CD14-positive monocyte (primary cell): ENCODE measurements at regions not wholly inside any gene's neighbourhood (a gene's known extent, or its start where the extent isn't known, plus 50 kb on each side); places are given as distances from the start of the nearest gene placed in this dataset.
A peak's percentile ranks its signal among the peaks of the same experiment; 100 is the strongest.

Source experiments
- DNase-seq, 3 donors: peaks; one replicate each; pipeline ENCODE4 v3.0.0-alpha.2; 2011 to 2022
- H2AFZ ChIP-seq: 2 replicates; pipeline ENCODE4 v1.6.0; 2012; ENCODE audit warnings: mild to moderate bottlenecking, low read depth, low read length, inconsistent platforms; ENCODE audit not compliant: insufficient read depth, poor library complexity, severe bottlenecking
- H3K27ac ChIP-seq, 2 donors: 1 replicate in 1 of 2; 2 replicates in 1 of 2; pipeline ENCODE4 v1.5.1; 2012 to 2013; ENCODE audit warnings: low read length in 2 of 2, control low read depth in 1 of 2, inconsistent platforms in 1 of 2, low read depth in 1 of 2, mild to moderate bottlenecking in 1 of 2
- H3K27me3 ChIP-seq, 2 donors: one replicate each; pipeline versions ENCODE4 v1.6.0 to v1.6.1; 2011 to 2013; ENCODE audit warnings: low read length in 2 of 2; ENCODE audit not compliant: control insufficient read depth in 2 of 2, insufficient read depth in 2 of 2
- H3K36me3 ChIP-seq, 2 donors: replicated peaks in 1 of 2; 1 replicate in 1 of 2; 2 replicates in 1 of 2; pipeline versions ENCODE4 v1.5.1 to v1.6.1; 2012 to 2013; ENCODE audit warnings: low read length in 2 of 2, control low read depth in 1 of 2, inconsistent platforms in 1 of 2, mild to moderate bottlenecking in 1 of 2; ENCODE audit not compliant: insufficient read depth in 2 of 2, control insufficient read depth in 1 of 2
- H3K4me1 ChIP-seq, 2 donors: 1 replicate in 1 of 2; 2 replicates in 1 of 2; pipeline versions ENCODE4 v1.5.1 to v1.6.1; 2012 to 2013; ENCODE audit warnings: low read length in 2 of 2, control low read depth in 1 of 2, inconsistent platforms in 1 of 2, mild to moderate bottlenecking in 1 of 2, moderate library complexity in 1 of 2; ENCODE audit not compliant: insufficient read depth in 2 of 2, control insufficient read depth in 1 of 2
- H3K4me2 ChIP-seq: replicated peaks from 2 replicates; pipeline ENCODE3; 2012; ENCODE audit warnings: low read length, moderate library complexity, mild to moderate bottlenecking; ENCODE audit not compliant: poor library complexity, severe bottlenecking; ENCODE audit errors: extremely low read depth
- H3K4me3 ChIP-seq, 3 experiments: fragments of 200-600 bp in 1 of 3; sonication (generic) in 1 of 3; replicated peaks in 1 of 3; 1 replicate in 2 of 3; 2 replicates in 1 of 3; pipeline ENCODE4 v1.5.1; 2011 to 2013; ENCODE audit warnings: low read length in 3 of 3, mild to moderate bottlenecking in 3 of 3, control low read depth in 2 of 3, low read depth in 2 of 3, inconsistent platforms in 1 of 3, moderate library complexity in 1 of 3
- H3K79me2 ChIP-seq: 2 replicates; pipeline ENCODE4 v1.6.0; 2012; ENCODE audit warnings: mild to moderate bottlenecking, control low read depth, inconsistent platforms, low read length, moderate library complexity; ENCODE audit not compliant: insufficient read depth
- H3K9ac ChIP-seq: 2 replicates; pipeline ENCODE4 v1.6.0; 2017; ENCODE audit warnings: low read length, mild to moderate bottlenecking; ENCODE audit not compliant: insufficient read depth, poor library complexity, severe bottlenecking
- H3K9me3 ChIP-seq, 2 donors: replicated peaks in 1 of 2; 1 replicate in 1 of 2; 2 replicates in 1 of 2; pipeline versions ENCODE4 v1.5.1 to v1.6.1; 2012 to 2013; ENCODE audit warnings: low read length in 2 of 2, control low read depth in 1 of 2; ENCODE audit not compliant: control insufficient read depth in 1 of 2, insufficient read depth in 1 of 2
- H4K20me1 ChIP-seq: 2 replicates; pipeline ENCODE4 v1.6.0; 2012; ENCODE audit warnings: mild to moderate bottlenecking, low read length, control low read depth, moderate library complexity; ENCODE audit not compliant: insufficient read depth
- H3K27ac Mint-ChIP-seq, 7 donors: one replicate each; pipeline ENCODE4 v1.8.0; 2020; ENCODE audit warnings: mild to moderate bottlenecking in 7 of 7, mixed read lengths in 7 of 7, moderate library complexity in 6 of 7, inconsistent platforms in 2 of 7
- H3K27me3 Mint-ChIP-seq, 3 donors: one replicate each; pipeline ENCODE4 v1.8.0; 2021 to 2022; ENCODE audit warnings: low read depth in 3 of 3, mild to moderate bottlenecking in 3 of 3, mixed read lengths in 3 of 3, moderate library complexity in 3 of 3, inconsistent platforms in 1 of 3
- H3K36me3 Mint-ChIP-seq, 2 donors: one replicate each; pipeline ENCODE4 v1.8.0; 2020; ENCODE audit warnings: mixed read lengths in 2 of 2, inconsistent platforms in 1 of 2, mild to moderate bottlenecking in 1 of 2
- H3K4me1 Mint-ChIP-seq: one replicate; pipeline ENCODE4 v1.8.0; 2020; ENCODE audit warnings: mild to moderate bottlenecking, mixed read lengths
- H3K4me3 Mint-ChIP-seq, 2 donors: one replicate each; pipeline ENCODE4 v1.8.0; 2020; ENCODE audit warnings: mild to moderate bottlenecking in 2 of 2, mixed read lengths in 2 of 2, moderate library complexity in 1 of 2
- H3K9me3 Mint-ChIP-seq, 7 donors: one replicate each; pipeline ENCODE4 v1.8.0; 2020 to 2022; ENCODE audit warnings: mixed read lengths in 7 of 7, mild to moderate bottlenecking in 6 of 7, moderate library complexity in 6 of 7, inconsistent platforms in 2 of 7
- WGBS: methylation state at CpG from one replicate; pipeline ENCODE4 v1.1.5; 2013; ENCODE audit warnings: missing lambda C conversion rate; ENCODE audit not compliant: insufficient coverage; 5-methylcytosine and 5-hydroxymethylcytosine counted together
- intact Hi-C, 2 donors: fragments of 100-400 bp; cut with micrococcal nuclease; formaldehyde crosslinking; loops; one replicate each; pipeline versions ENCODE4 v1.15.0 to v1.15.1; 2023
- TF ChIP-seq, protein P1 (sequence below): fragments of 200-600 bp; IDR thresholded peaks from one replicate; pipeline ENCODE4 v1.8.0; 2022; ENCODE audit warnings: antibody characterized with exemption, mild to moderate bottlenecking

DNA sequence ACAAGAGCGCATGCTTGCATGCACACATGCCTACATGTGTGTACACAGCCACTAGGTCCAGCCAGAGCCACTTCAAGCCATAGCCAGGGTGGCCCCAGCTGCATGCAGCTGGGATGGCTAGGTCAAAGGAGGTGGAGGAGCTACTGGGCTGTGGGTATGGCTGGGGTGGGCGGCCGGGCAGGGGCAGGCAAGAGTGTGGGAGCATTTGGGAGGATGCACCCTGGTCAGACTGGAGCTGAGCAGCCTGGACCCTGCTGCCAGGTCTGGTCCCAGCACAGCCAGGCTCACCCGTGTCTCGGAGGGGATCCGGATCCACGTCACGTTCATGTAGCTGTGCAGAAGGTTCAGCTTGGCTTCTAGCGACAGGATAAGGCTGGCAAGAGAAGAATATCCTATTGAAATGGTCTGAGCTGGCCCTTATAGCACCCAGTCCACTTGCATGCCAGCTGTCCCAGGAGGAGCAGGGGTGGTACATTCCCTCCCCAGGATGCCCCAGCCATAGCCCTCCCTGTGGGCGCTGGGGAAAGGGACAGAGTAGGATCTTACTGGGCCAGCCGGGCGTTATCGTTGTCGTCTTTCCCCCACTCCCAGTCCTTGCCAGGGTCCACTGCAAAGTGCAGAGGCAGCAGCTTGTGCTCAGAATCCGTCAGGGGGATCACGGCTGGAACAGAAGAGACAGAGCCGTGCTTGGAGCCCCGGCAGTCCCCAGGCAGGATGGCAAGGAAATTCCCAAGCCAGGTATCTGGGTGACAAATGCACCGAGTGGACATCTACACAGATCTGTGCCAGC is 160.5 kb downstream of the KLF13 start:
- WGBS, result 94% methylated on average over 19 of the region's 19 CpGs
- H4K20me1 ChIP-seq, result peaks cover 5% of the 10 kb centered on the region
- peaks cover 10 to 19% of the 10 kb centered on the region in 2 donors for H3K4me1 ChIP-seq
- H3K27me3 Mint-ChIP-seq, result peaks cover 33 to 45% (median 40%) of the 10 kb centered on the region in 3 donors
- H3K4me3 Mint-ChIP-seq, result peak overlapping the region in 1 of 2 donors; percentile 15
- H3K9me3 Mint-ChIP-seq, result peaks cover 10 to 26% (median 22%) of the 10 kb centered on the region in 7 donors
- intact Hi-C loops, result loop anchor here (5.0 to 10.0 kb wide), 6 partner anchors 35 to 290 kb away; no protein-coding TSS in a partner anchor
- H3K4me2 ChIP-seq, result no peak overlapping the region
- peaks cover 10 to 45% of the 10 kb centered on the region in 2 donors for H3K27me3 ChIP-seq
- H3K27ac Mint-ChIP-seq, result no peak overlapping the region
- no peaks in the 10 kb centered on the region for H3K36me3 ChIP-seq
- DNase-seq, result no peak
- no peaks in the 10 kb centered on the region for H3K79me2 ChIP-seq
- H3K9me3 ChIP-seq, result peaks cover under 1 to 9% of the 10 kb centered on the region in 2 donors
- no peak overlapping the region for H3K9ac ChIP-seq
- H3K4me3 ChIP-seq, result no peak overlapping the region
- peaks cover 0 to 4% of the 10 kb centered on the region in 2 donors for H3K36me3 Mint-ChIP-seq
- no peak overlapping the region for H2AFZ ChIP-seq
- peaks cover 27% of the 10 kb centered on the region for H3K4me1 Mint-ChIP-seq
- TF ChIP-seq, protein P1, sequence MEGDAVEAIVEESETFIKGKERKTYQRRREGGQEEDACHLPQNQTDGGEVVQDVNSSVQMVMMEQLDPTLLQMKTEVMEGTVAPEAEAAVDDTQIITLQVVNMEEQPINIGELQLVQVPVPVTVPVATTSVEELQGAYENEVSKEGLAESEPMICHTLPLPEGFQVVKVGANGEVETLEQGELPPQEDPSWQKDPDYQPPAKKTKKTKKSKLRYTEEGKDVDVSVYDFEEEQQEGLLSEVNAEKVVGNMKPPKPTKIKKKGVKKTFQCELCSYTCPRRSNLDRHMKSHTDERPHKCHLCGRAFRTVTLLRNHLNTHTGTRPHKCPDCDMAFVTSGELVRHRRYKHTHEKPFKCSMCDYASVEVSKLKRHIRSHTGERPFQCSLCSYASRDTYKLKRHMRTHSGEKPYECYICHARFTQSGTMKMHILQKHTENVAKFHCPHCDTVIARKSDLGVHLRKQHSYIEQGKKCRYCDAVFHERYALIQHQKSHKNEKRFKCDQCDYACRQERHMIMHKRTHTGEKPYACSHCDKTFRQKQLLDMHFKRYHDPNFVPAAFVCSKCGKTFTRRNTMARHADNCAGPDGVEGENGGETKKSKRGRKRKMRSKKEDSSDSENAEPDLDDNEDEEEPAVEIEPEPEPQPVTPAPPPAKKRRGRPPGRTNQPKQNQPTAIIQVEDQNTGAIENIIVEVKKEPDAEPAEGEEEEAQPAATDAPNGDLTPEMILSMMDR, result no peak
- no peak overlapping the region for H3K27ac ChIP-seq

DNA sequence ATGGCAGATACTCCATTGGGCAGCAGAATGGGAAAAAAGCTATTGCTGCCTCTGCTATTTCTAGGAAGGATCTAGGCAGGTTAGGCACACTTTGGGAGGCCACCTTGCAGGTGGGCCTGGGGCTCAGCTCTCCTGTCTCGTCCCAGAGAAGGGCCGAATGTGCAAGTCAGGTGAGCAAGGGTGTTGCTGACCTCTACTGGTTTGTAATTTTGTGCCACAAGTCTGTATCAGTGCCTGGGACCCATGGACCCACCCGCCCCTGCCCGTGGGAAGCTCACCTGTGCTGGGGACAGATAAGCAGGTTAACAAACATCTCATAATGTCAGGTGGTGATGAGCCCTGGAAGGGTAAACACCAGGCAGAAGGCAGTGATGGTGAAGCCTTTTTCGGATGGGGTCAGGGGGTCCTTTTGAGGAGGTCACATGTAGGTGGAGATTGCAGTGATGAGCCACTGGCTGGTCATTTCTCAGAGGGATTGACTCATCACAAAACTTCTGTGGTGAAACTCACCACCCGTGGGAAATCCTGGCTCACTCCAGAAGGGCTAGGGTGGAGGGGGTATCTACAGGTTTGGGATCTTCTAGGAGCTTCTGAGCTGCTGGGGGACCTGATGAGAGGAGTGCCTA is 161.3 kb downstream of the KLF13 start:
- peaks cover 5% of the 10 kb centered on the region for H4K20me1 ChIP-seq
- peaks cover 10 to 19% of the 10 kb centered on the region in 2 donors for H3K4me1 ChIP-seq
- intact Hi-C loops, result loop anchor here (2.0 to 10.0 kb wide), 8 partner anchors 36 to 291 kb away; no protein-coding TSS in a partner anchor
- Mint-ChIP-seq H3K27me3 (peaks cover 27 to 42% (median 34%) of the 10 kb centered on the region in 3 donors), H3K9me3 (peaks cover 10 to 29% (median 26%) of the 10 kb centered on the region in 7 donors), H3K4me1 (peaks cover 24% of the 10 kb centered on the region), H3K36me3 (peaks cover 0 to 4% of the 10 kb centered on the region in 2 donors), H3K4me3 (no peak overlapping the region), H3K27ac (peak overlapping the region in 2 of 7 donors; percentile 3 to 22)
- no peak overlapping the region for H2AFZ ChIP-seq
- TF ChIP-seq, protein P1, result no peak
- no peaks in the 10 kb centered on the region for H3K36me3 ChIP-seq
- H3K4me3 ChIP-seq, result no peak overlapping the region
- peak in 2 of 3 donors; percentile 25 to 69 for DNase-seq
- 61% methylated on average over 4 of the region's 6 CpGs for WGBS
- peaks cover 4 to 36% of the 10 kb centered on the region in 2 donors for H3K27me3 ChIP-seq
- no peaks in the 10 kb centered on the region for H3K79me2 ChIP-seq
- H3K4me2 ChIP-seq, result no peak overlapping the region
- H3K9me3 ChIP-seq, result peaks cover 5 to 9% of the 10 kb centered on the region in 2 donors
- no peak overlapping the region for H3K27ac ChIP-seq
- H3K9ac ChIP-seq, result no peak overlapping the region
